SH-SY5Y (cell line): ENCODE measurements at regions not wholly inside any gene's neighbourhood (a gene's known extent, or its start where the extent isn't known, plus 50 kb on each side); places are given as distances from the start of the nearest gene placed in this dataset.

Experiments
- GATA2 ChIP-seq: IDR thresholded peaks from 2 replicates; pipeline ENCODE4 v1.6.1; 2011; ENCODE audit warnings: mild to moderate bottlenecking, low read depth, low read length
- GATA3 ChIP-seq: IDR thresholded peaks from 2 replicates; pipeline ENCODE4 v1.6.1; 2011; ENCODE audit warnings: low read depth, mild to moderate bottlenecking, low read length, moderate library complexity

DNA sequence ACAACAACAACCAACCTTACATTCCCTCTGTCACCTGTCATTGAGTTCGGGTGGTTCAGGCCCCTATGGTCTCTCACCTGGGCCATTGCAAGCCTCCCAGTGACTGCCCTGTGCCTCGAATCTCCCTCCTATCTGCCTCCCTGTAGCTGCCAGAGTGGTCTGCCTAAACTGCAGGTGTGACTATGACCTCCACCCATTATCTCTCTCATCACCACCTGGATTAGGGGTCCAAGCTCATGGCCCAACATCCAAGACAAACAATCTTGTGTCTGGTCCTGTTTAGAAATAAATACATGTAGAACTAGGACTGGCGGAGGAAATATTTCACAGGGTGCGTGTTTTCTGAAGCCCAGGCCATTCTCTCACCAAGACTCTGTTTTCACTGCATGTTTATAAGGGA lies 146.6 kb downstream of the HERPUD2 start:
- no peak for TF ChIP-seq GATA2
- TF ChIP-seq GATA3 = no peak
